Caki2 (cell line): ENCODE measurements at regions not wholly inside any gene's neighbourhood (a gene's known extent, or its start where the extent isn't known, plus 50 kb on each side); places are given as distances from the start of the nearest gene placed in this dataset.

Experiments
- DNase-seq: peaks from one replicate; pipeline ENCODE4 v3.0.0-alpha.2; 2015; ENCODE audit warnings: low read depth
- in situ Hi-C: cut with HindIII; loops from 2 replicates; pipeline ENCODE4 v1.10.0; 2016; ENCODE audit warnings: low sequenced_read_pairs, low pct_unique_long_range_greater_than_20kb, mixed read lengths

- in situ Hi-C loops: no loop called here
- no peak for DNase-seq
These were observed 87.4 kb upstream of the TRIM2 start for GRCh38 chr4:153116801-153117200.

- in situ Hi-C loops: no loop called here
- DNase-seq: no peak
These were observed 86.7 kb upstream of the TRIM2 start for GRCh38 chr4:153117554-153117953.

GRCh38 chr4:153119626-153120025 lies 84.6 kb upstream of the TRIM2 start:
- DNase-seq: no peak
- in situ Hi-C loops: no loop called here

DNA sequence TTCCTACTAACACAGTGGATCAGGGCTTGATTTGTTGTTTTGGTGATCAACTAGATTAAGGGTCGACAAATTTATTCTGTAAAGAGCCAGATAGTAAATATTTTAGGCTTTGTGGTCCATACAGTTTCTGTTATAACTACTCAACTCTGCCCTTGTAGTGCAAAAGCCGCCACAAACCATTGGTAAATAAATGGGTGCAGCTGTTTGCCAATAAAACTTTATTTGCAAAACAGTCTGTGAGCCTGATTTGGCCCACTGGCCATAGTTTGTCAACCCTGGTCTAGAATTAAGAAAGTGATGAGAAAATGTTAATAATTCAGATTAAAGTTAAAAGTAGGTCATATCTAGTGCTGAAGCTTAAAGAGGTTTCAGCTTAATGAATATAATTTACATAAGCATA lies 84.0 kb upstream of the TRIM2 start:
- no peak for DNase-seq

DNA sequence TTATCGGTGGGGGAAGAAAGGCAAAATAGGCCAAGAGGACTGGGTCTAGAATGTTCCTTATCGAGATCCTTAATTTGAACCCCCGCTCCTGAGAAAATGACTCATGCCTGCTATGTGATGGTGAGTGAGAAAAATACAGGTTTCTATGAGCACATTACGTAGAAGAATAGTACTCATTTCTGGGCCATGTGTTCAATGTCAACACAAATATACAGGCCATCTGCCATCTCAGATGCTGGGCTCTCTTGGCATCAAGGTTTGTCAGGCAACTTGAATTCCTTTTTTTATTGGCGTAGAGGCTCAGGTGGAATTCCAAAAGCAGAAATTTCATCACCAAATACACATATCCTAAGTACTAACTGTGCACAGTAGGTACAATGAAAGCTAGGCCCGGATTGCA lies 81.4 kb upstream of the TRIM2 start:
- no peak for DNase-seq
- in situ Hi-C loops: no loop called here

More for the DNA sequence above, 84.0 kb upstream of the TRIM2 start:
- in situ Hi-C loops: no loop called here

DNA sequence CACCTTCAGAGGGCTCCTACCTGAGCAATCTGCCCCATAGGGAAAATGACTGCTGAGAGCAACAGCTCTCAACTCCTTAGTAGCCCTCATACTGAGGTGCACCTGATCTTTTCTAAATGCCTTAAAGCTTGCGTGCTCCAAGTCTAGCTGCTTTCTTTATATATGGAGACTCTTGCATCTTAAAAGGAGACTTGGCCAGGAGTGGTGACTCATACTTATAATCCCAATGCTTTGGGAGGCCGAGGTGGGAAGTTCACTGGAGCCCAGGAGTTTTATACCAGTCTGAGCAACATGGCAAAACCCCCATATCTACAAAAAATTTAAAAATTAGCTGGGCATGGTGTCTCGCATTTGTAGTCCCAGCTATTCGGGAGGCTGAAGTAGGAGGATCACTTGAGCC lies 78.1 kb upstream of the TRIM2 start:
- no peak for DNase-seq
- in situ Hi-C loops: no loop called here

- peak; percentile 60 for DNase-seq
- in situ Hi-C loops: no loop called here
These were observed 76.3 kb upstream of the TRIM2 start for GRCh38 chr4:153127760-153128494.

GRCh38 chr4:153131596-153131995 lies 72.6 kb upstream of the TRIM2 start:
- DNase-seq: no peak
- in situ Hi-C loops: no loop called here

DNA sequence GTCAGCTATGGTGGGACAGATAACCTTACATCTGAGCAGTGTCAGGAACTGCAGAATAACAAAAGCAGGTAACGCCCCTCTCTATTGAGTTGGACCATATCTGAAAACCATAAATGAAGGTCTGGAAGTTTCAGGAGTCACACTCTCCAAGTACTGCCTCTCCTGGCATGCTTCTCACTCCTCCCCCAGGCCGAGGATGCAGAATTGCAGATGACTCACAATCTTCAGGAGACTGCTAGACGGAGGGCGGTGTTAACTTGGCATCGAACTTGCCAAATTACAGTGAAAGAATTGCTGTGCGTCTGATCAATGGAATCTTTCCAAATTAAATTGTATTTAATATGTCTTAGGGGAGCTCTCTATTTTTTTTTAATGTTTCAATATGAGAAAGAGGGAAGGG lies 67.1 kb upstream of the TRIM2 start:
- DNase-seq: no peak
- in situ Hi-C loops: no loop called here

DNA sequence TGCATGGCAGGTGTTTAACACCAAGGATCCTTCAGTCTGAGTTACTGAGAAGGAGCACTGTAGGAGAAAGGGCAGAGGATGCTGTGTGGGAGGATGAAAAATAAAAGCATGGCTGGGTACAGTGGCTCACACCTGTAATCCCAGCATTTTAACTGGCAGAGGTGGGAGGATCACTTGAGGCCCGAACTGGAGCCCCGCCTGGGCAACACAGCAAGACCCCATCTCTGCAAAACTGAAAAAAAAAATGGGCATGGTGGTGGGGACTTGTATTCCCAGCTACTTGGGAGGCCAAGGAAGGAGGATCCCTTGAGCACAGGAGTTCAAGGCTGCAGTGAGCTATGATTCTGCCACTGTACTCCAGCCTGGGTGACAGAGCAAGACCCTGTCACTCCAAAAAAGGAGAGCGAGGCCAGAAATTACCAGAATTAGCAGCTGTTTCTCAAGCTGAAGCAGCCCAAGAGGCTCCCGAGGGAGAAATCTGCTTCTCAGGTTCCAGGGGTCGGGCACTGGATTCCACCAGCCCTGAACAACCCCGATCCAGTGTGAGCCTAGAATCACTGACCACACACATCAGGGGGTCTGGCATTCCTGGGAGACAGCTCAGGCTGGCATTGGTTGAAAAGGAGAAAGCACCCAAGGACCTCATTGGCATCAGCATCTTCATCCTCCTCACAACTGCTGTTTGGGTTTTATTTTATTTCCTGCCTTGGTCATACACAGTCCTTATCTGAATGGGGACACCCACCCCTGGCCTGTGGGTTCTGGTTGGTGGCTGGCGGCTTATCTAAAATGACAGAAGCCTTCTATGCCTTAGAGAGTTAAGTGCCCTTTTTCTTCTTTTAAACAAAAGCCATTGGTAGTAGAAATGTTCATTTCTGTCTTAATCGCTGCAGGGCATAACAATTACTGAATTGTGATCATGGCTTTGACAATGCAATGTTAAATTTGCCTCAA lies 66.3 kb upstream of the TRIM2 start:
- in situ Hi-C loops: no loop called here
- no peak for DNase-seq

GRCh38 chr4:153138736-153139135 lies 65.5 kb upstream of the TRIM2 start:
- in situ Hi-C loops: no loop called here
- DNase-seq: no peak

- DNase-seq: no peak
These were observed 63.9 kb upstream of the TRIM2 start for GRCh38 chr4:153140294-153140693.

GRCh38 chr4:153141238-153141637 lies 63.0 kb upstream of the TRIM2 start:
- in situ Hi-C loops: no loop called here
- DNase-seq: no peak

More at GRCh38 chr4:153140294-153140693, 63.9 kb upstream of the TRIM2 start:
- in situ Hi-C loops: no loop called here

DNA sequence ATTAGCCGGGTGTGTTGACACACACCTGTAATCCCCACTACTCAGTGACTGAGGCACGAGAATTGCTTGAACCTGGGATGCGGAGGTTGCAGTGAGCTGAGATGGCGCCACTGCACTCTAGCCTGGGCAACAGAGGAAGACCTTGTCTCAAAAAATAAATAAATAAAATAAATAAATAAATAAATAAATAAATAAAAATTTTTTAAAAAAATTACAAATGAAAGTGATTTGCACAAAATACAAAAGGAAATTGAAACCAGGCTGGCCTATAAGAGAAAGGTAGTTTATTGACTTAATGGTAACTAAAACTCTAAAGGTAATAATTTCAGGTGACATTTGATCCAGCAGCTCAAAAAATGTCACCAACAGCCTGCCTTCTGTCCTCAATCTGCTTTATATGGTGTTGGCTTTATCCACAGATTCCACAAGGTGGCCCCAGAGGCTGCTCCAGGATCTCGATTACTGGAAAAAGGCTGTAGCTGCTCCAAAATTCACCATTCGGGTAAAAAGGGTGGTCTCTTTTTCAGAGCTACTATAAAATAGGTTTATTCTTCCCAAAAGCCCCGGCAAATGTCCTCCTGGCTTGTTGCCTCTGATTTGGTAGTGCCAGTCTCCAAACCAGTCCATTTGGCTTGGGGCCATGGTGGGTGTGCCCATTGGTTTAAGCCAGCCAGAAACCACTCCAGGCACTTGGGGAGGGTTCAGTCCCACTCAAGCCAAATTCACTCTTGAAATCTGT lies 61.4 kb upstream of the TRIM2 start:
- peak; percentile 74 for DNase-seq
- in situ Hi-C loops: no loop called here

- DNase-seq: peak; percentile 85
- in situ Hi-C loops: no loop called here
These were observed 60.5 kb upstream of the TRIM2 start for GRCh38 chr4:153143527-153144348.

- in situ Hi-C loops: no loop called here
These were observed 58.2 kb upstream of the TRIM2 start for GRCh38 chr4:153146031-153146430.

DNA sequence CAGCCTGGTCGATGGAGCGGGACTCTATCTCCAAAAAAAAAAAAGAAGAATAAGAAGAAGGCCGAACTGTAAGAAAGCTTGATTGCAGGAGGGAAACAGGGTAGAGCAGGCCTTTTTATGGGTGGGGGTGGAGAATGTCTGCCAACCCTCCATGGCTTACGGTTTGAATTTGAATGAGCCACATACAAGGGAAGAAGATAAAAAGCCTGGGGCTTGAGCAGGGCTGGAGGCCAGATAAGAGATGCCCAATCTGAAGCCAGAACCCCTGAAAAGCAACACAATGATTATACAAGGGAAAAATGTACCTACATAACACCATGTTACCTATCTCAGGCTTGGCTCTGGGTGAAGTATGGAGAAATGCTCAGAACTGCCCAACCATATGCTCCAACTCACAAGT lies 57.3 kb upstream of the TRIM2 start:
- DNase-seq: no peak
- in situ Hi-C loops: no loop called here

More at GRCh38 chr4:153146031-153146430, 58.2 kb upstream of the TRIM2 start:
- no peak for DNase-seq

DNA sequence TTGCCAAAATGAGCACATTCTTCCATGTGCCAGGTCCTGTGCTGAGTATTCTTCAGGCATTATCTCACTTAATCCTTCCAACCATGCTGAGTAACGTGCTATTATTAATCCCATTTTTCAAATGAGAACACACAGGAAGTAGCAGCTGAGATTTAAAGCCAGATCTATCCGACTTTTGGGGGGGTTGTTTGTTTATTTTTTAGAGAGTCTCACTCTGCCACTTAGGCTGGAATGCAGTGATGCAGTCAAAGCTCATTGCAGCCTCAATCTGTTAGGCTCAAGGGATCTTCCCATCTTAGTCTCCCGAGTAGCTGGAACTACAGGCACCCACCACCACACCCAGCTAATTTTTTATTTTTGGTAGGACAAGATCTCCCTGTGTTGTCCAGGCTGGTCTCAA lies 55.5 kb upstream of the TRIM2 start:
- no peak for DNase-seq

More for the DNA sequence above, 55.5 kb upstream of the TRIM2 start:
- in situ Hi-C loops: no loop called here
